ENCODE measurements at regions not wholly inside any gene's neighbourhood (a gene's known extent, or its start where the extent isn't known, plus 50 kb on each side); places are given as distances from the start of the nearest gene placed in this dataset.

GRCh38 chr6:169165561-169166300 is 87.9 kb downstream of the THBS2 start:
- no peak for DNase-seq (ENCODE audit: low spot score)

- DNase-seq (ENCODE audit: low spot score), result no peak
Observed at GRCh38 chr6:169164986-169165385, 88.7 kb downstream of the THBS2 start.

GRCh38 chr6:169164451-169164850 is 89.2 kb downstream of the THBS2 start:
- DNase-seq (ENCODE audit: low spot score), result no peak

GRCh38 chr6:169163411-169163901 is 90.2 kb downstream of the THBS2 start:
- no peak for DNase-seq (ENCODE audit: low spot score)

GRCh38 chr6:169162752-169163407 is 90.8 kb downstream of the THBS2 start:
- DNase-seq (ENCODE audit: low spot score), result peak; percentile 96

GRCh38 chr6:169162249-169162648 is 91.4 kb downstream of the THBS2 start:
- no peak for DNase-seq (ENCODE audit: low spot score)

GRCh38 chr6:169161572-169162167 is 92.0 kb downstream of the THBS2 start:
- DNase-seq (ENCODE audit: low spot score), result no peak

- no peak for DNase-seq (ENCODE audit: low spot score)
Observed at GRCh38 chr6:169160855-169161560, 92.6 kb downstream of the THBS2 start.

GRCh38 chr6:169160091-169160854 is 93.4 kb downstream of the THBS2 start:
- no peak for DNase-seq (ENCODE audit: low spot score)

- no peak for DNase-seq (ENCODE audit: low spot score)
Observed at GRCh38 chr6:169159331-169159730, 94.3 kb downstream of the THBS2 start.

GRCh38 chr6:169158691-169159090 is 95.0 kb downstream of the THBS2 start:
- DNase-seq (ENCODE audit: low spot score), result no peak

- DNase-seq (ENCODE audit: low spot score), result no peak
Observed at GRCh38 chr6:169158174-169158573, 95.5 kb downstream of the THBS2 start.

GRCh38 chr6:169157197-169158148 is 96.2 kb downstream of the THBS2 start:
- DNase-seq (ENCODE audit: low spot score), result no peak

GRCh38 chr6:169156793-169157147 is 96.9 kb downstream of the THBS2 start:
- no peak for DNase-seq (ENCODE audit: low spot score)

GRCh38 chr6:169156108-169156792 is 97.4 kb downstream of the THBS2 start:
- DNase-seq (ENCODE audit: low spot score), result no peak

GRCh38 chr6:169155481-169155880 is 98.2 kb downstream of the THBS2 start:
- DNase-seq (ENCODE audit: low spot score), result no peak

- DNase-seq (ENCODE audit: low spot score), result no peak
Observed at GRCh38 chr6:169153401-169153800, 100.2 kb downstream of the THBS2 start.

- DNase-seq (ENCODE audit: low spot score), result no peak
Observed at GRCh38 chr6:169146521-169146920, 107.1 kb downstream of the THBS2 start.

GRCh38 chr6:169145991-169146501 is 107.6 kb downstream of the THBS2 start:
- DNase-seq (ENCODE audit: low spot score), result no peak

- no peak for DNase-seq (ENCODE audit: low spot score)
Observed at GRCh38 chr6:169145496-169145895, 108.2 kb downstream of the THBS2 start.
